ENCODE measurements at regions not wholly inside any gene's neighbourhood (a gene's known extent, or its start where the extent isn't known, plus 50 kb on each side); places are given as distances from the start of the nearest gene placed in this dataset.
"Not testable (repeated sequence)": the region's sequence is repeated elsewhere in the genome, so short reads cannot be mapped to it uniquely, and the experiment has no call there.

- no peaks in the 10 kb centered on the region for H3K27me3 ChIP-seq
- H3K27ac ChIP-seq, result no peak overlapping the region
- H3K4me1 ChIP-seq, result no peaks in the 10 kb centered on the region
- no peaks in the 10 kb centered on the region for H3K36me3 ChIP-seq
- peak; percentile 49 for DNase-seq (ENCODE audit: low spot score)
- TF ChIP-seq, protein P1, sequence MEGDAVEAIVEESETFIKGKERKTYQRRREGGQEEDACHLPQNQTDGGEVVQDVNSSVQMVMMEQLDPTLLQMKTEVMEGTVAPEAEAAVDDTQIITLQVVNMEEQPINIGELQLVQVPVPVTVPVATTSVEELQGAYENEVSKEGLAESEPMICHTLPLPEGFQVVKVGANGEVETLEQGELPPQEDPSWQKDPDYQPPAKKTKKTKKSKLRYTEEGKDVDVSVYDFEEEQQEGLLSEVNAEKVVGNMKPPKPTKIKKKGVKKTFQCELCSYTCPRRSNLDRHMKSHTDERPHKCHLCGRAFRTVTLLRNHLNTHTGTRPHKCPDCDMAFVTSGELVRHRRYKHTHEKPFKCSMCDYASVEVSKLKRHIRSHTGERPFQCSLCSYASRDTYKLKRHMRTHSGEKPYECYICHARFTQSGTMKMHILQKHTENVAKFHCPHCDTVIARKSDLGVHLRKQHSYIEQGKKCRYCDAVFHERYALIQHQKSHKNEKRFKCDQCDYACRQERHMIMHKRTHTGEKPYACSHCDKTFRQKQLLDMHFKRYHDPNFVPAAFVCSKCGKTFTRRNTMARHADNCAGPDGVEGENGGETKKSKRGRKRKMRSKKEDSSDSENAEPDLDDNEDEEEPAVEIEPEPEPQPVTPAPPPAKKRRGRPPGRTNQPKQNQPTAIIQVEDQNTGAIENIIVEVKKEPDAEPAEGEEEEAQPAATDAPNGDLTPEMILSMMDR (IDR thresholded peaks at IDR 0.05), result no peak
- no peaks in the 10 kb centered on the region for H3K9me3 ChIP-seq
- no peak overlapping the region for H3K4me3 ChIP-seq
Measured at GRCh38 chr14:76294876-76295275, 81.1 kb upstream of the ESRRB start.

DNA sequence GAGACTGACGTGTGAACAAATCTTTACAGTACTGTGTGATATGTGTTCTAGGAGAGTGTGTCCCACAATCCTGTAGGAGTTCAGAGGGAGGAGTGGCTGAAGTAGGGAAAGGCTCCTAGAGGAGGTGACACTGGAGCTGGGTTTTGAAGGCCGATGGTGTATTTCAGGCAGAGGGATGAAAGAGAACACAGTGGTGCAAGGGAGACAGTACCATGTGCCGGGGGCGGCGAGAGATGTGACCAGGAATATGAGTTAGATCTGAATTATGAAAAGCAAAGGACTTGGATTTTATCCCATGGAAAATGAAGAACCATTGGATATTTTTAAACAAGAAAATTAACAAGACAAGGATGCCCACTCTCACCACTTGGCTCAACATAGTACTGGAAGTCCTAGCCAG lies 77.0 kb upstream of the ESRRB start:
- no peaks in the 10 kb centered on the region for H3K36me3 ChIP-seq
- H3K27ac ChIP-seq, result no peak overlapping the region
- H3K4me3 ChIP-seq, result no peak overlapping the region
- TF ChIP-seq, protein P1 (IDR thresholded peaks at IDR 0.05), result no peak
- DNase-seq (ENCODE audit: low spot score), result no peak
- H3K9me3 ChIP-seq, result no peaks in the 10 kb centered on the region
- H3K27me3 ChIP-seq, result no peaks in the 10 kb centered on the region
- H3K4me1 ChIP-seq, result no peaks in the 10 kb centered on the region

- H3K27ac ChIP-seq, H3K9me3 ChIP-seq: not testable (repeated sequence)
Measured at GRCh38 chr14:76303188-76303587, 72.7 kb upstream of the ESRRB start.

GRCh38 chr14:76304536-76305267 lies 71.2 kb upstream of the ESRRB start:
- no peaks in the 10 kb centered on the region for H3K27me3 ChIP-seq
- H3K36me3 ChIP-seq, result no peaks in the 10 kb centered on the region
- no peak overlapping the region for H3K27ac ChIP-seq
- peak; percentile 34 for DNase-seq (ENCODE audit: low spot score)
- no peaks in the 10 kb centered on the region for H3K4me1 ChIP-seq
- no peak overlapping the region for H3K4me3 ChIP-seq
- TF ChIP-seq, protein P1 (IDR thresholded peaks at IDR 0.05), result no peak
- H3K9me3 ChIP-seq, result no peaks in the 10 kb centered on the region

More at GRCh38 chr14:76303188-76303587, 72.7 kb upstream of the ESRRB start:
- peak; percentile 43 for DNase-seq (ENCODE audit: low spot score)
- not testable (repeated sequence) for H3K4me3 ChIP-seq, H3K27me3 ChIP-seq, H3K4me1 ChIP-seq, H3K36me3 ChIP-seq

DNA sequence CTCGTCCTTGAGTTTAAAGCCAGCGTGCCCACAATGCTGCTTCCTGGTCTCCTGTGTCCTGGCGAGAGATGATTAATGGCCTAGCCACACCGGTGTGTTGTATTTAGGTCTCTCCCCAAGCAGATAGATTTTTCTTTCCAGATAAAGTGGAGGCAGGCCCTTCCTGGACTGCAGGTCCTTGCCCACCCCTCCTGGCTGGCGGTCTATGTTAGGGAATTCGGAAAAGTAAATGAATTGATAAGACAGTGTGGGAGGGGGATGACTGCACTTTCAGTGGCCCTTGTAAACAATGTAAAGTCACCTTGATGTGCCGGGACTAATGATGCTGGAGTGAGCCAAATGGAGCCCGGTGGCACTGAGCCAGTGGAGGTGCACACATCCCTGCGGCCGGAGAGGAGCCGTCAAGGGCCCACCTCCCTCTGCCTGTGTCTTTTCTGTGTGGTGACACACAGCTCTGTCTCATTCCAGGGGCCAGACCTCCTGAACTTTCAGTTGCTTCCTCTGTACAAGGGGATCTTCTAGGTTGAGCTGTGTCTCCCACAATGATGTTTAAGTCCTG lies 70.6 kb upstream of the ESRRB start:
- Histone ChIP-seq H3K36me3 (no peaks in the 10 kb centered on the region), H3K27me3 (no peaks in the 10 kb centered on the region), H3K9me3 (no peaks in the 10 kb centered on the region), H3K27ac (no peak overlapping the region), H3K4me3 (no peak overlapping the region), H3K4me1 (peaks cover 0 to 6% of the 10 kb centered on the region in 2 donors)
- TF ChIP-seq, protein P1 (IDR thresholded peaks at IDR 0.05), result no peak
- DNase-seq (ENCODE audit: low spot score), result peak; percentile 38

DNA sequence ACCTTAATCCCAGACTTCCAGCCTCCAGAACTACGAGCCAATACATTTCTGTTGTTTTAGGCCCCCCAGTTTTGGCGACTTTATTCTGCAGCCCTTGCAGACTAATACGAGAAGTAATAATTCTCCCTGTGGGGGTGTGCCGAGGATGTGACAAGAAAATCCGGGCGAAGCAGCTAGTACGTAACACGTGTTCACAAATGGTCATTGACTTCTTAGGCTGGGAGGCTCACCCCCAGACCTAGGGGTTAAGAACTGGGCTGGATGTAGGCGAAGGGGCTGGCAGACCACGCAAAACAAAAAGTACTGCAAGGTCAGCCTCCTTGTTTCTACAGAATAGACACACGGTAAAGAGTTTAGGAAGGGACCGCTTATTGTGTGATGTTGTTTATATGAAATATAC lies 69.8 kb upstream of the ESRRB start:
- no peaks in the 10 kb centered on the region for H3K27me3 ChIP-seq
- peaks cover 0 to 7% of the 10 kb centered on the region in 2 donors for H3K4me1 ChIP-seq
- no peak for DNase-seq (ENCODE audit: low spot score)
- no peaks in the 10 kb centered on the region for H3K36me3 ChIP-seq
- TF ChIP-seq, protein P1 (IDR thresholded peaks at IDR 0.05), result no peak
- H3K4me3 ChIP-seq, result no peak overlapping the region
- no peaks in the 10 kb centered on the region for H3K9me3 ChIP-seq
- no peak overlapping the region for H3K27ac ChIP-seq
